ENCODE measurements at regions not wholly inside any gene's neighbourhood (a gene's known extent, or its start where the extent isn't known, plus 50 kb on each side); places are given as distances from the start of the nearest gene placed in this dataset.

GRCh38 chr12:106006382-106006781 is 132.4 kb downstream of the NUAK1 start:
- Mint-ChIP-seq H3K4me3 (no peak overlapping the region), H3K27ac (no peak overlapping the region)

GRCh38 chr12:106006940-106007339 is 131.8 kb downstream of the NUAK1 start:
- Mint-ChIP-seq H3K4me3 (no peak overlapping the region), H3K27ac (no peak overlapping the region), H3K27me3 (no peaks in the 10 kb centered on the region), H3K36me3 (no peaks in the 10 kb centered on the region), H3K4me1 (no peaks in the 10 kb centered on the region), H3K9me3 (no peaks in the 10 kb centered on the region)
- CTCF ChIA-PET, result no interaction called here
- no peak for DNase-seq

More at GRCh38 chr12:106006382-106006781, 132.4 kb downstream of the NUAK1 start:
- no peaks in the 10 kb centered on the region for H3K4me1 Mint-ChIP-seq
- CTCF ChIA-PET, result no interaction called here
- no peaks in the 10 kb centered on the region for H3K27me3 Mint-ChIP-seq
- H3K9me3 Mint-ChIP-seq, result no peaks in the 10 kb centered on the region
- DNase-seq, result no peak
- no peaks in the 10 kb centered on the region for H3K36me3 Mint-ChIP-seq

DNA sequence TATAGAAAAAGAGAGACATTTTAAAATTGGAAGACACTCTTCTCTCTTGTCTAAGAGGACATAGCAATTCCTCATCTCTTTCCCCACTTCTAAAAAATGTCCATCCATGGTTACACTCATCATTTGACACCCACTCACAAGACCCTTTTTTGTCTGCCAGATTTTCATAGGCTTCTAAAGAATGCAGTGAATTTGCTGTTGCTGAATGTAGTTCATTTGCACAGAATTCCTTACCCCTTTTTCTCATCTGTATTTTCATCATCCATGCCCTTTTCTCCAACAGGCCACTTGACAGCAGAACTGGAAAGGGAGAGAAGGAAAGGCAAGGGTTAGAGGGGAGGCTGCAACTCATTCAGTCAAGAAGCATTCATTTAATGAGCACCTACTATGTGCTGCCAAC is 128.0 kb downstream of the NUAK1 start:
- DNase-seq, result no peak
- Mint-ChIP-seq H3K9me3 (no peaks in the 10 kb centered on the region), H3K27me3 (no peaks in the 10 kb centered on the region), H3K4me3 (no peak overlapping the region), H3K36me3 (no peaks in the 10 kb centered on the region), H3K27ac (no peak overlapping the region), H3K4me1 (no peaks in the 10 kb centered on the region)
- CTCF ChIA-PET, result no interaction called here
